GM18868 (cell line): ENCODE measurements at regions not wholly inside any gene's neighbourhood (a gene's known extent, or its start where the extent isn't known, plus 50 kb on each side); places are given as distances from the start of the nearest gene placed in this dataset.

ENCODE experiments used
- ATAC-seq: cut with Tn5 transposase; IDR thresholded peaks from one replicate; pipeline ENCODE4 v1.9.1; 2021; ENCODE audit warnings: mild to moderate bottlenecking, moderate library complexity; ENCODE audit not compliant: unreplicated experiment

DNA sequence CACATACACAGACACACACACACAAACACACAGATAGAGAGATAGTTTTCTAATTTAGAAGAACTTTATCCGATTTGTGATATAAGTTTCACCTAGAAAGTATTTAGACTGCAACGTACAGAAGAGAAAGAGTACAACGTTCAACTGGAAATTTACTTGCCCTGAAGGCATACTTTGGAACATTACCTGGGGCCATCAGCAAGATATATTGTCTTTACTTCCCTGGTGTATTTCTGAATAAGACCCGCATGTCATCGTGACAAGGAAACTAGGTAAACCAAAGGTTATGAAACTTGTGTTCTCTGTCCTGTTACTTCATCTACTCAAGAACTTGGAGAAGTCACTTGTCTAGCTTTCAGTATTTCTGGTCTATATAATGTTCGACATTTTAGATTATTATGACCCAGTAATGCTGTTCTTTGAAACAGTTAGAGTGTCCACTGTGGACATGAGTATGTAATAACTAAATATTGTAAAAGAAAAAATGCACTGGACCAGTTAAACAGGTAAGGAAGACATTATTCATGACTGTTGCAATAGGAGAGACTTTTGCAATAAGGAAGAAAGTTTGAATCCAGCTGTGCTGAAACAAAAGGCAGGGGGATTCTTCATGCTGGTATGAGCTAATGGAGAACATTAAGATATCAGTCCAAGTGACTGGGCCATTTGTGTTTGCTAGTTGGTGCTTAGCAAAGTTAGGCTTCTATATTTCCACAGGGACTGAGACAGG lies 1791.1 kb downstream of the MAT2B start:
- no peak for ATAC-seq

- no peak for ATAC-seq
These were observed 1798.9 kb downstream of the MAT2B start for GRCh38 chr5:165304193-165304827.

DNA sequence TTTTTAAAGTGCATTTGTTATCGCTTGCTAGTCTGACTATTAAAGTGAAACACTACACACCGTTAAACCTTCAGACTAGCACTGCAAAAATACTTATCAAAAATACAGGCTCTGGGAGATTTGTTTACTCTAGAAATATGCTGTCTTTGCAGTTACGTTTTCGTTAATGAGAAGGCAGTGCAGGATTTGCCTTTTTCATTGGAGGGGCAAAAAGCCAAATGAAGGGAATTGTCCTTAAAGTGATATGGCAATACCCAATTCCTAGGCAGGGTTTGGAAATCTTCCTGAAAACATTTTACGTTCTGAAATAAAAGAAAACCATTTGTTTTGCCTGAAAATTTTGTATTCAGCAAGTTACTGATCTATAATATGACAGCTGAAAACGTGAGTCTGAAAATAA lies 1800.2 kb downstream of the MAT2B start:
- no peak for ATAC-seq

- ATAC-seq, result no peak
These were observed 1804.0 kb downstream of the MAT2B start for GRCh38 chr5:165309446-165309845.

GRCh38 chr5:165310031-165310430 lies 1804.6 kb downstream of the MAT2B start:
- ATAC-seq, result no peak

GRCh38 chr5:165321912-165322311 lies 1816.5 kb downstream of the MAT2B start:
- no peak for ATAC-seq

DNA sequence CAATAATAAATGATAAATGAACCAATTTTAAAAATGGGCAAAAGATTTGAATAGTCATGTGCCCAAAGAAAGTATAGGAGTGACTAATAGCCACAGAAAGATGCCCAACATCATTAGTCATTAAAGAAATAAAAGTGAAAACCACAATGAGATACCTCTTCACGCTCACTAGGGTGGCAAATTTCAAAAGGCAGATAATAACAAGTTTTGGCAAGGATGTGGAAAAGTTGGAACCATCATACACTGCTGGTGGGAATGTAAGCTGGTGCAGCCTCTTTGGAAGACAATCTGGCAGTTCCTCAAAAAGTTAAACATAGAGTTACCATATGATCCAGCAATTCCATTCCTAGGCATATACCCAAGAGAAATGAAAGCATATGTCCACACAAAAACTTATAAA lies 1819.8 kb downstream of the MAT2B start:
- ATAC-seq, result no peak

- ATAC-seq, result no peak
These were observed 1822.2 kb downstream of the MAT2B start for GRCh38 chr5:165327631-165328030.

GRCh38 chr5:165328846-165329245 lies 1823.4 kb downstream of the MAT2B start:
- ATAC-seq, result no peak

- ATAC-seq, result no peak
These were observed 1828.2 kb downstream of the MAT2B start for GRCh38 chr5:165333623-165334022.

DNA sequence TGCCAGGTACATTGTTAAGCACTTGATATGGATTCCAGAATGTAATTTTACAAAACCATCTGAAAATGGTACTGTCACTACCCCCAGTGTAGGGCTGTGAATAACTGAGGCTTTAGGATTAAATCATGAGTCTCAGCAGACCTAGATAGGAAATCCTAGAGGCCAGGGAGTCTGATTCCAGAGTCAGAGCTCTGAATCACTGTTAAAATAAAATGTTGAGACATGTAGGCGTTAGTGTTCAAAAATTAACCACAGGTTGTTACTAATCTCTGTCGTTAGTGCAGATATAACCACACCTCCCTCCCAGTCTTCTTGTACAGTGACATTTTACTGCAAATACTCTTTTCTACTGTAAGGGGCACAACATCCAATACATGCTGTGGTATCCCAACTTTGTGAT lies 1828.8 kb downstream of the MAT2B start:
- ATAC-seq, result no peak

GRCh38 chr5:165349735-165350134 lies 1844.3 kb downstream of the MAT2B start:
- no peak for ATAC-seq

DNA sequence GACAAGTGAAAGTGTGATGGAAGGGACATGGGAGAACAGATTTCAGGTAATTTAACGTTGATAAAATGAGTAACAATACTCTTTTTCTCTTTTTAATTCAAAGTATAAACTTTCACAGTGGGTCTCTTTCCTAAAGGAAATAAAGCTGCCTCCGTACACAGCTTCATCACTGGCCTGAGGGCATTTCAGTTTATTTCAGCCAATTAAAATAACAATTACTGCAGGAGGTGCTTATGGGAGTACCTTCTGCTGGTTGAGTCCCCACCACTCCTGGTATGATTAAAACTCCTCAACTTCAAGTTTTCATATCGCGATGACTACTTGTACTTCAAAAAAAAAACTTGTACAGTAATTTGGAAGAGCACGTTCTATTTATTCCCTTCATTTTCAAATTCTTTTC lies 1845.9 kb downstream of the MAT2B start:
- no peak for ATAC-seq

- ATAC-seq, result no peak
These were observed 1854.9 kb downstream of the MAT2B start for GRCh38 chr5:165360366-165360765.

GRCh38 chr5:165360784-165361542 lies 1855.5 kb downstream of the MAT2B start:
- ATAC-seq, result no peak

- ATAC-seq, result no peak
These were observed 1864.8 kb downstream of the MAT2B start for GRCh38 chr5:165370233-165370632.

DNA sequence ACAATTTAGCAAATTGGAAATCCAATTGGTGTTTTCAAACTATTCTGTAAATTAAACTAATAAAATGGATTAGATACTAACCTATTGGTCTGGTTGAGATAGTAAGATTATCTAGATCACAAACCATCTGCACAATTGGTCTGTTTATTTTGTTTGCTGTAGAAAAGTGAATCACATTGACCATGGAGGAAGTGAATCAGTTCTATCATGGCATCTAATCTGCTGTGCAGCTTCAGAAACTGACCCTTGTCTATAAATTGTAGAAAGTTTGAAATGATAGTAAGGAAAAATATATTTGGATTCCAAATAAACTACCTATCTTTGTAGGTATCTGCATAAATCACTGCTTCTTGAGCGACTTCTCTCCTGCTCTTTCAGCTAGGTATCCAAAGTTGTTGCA lies 1865.4 kb downstream of the MAT2B start:
- no peak for ATAC-seq

DNA sequence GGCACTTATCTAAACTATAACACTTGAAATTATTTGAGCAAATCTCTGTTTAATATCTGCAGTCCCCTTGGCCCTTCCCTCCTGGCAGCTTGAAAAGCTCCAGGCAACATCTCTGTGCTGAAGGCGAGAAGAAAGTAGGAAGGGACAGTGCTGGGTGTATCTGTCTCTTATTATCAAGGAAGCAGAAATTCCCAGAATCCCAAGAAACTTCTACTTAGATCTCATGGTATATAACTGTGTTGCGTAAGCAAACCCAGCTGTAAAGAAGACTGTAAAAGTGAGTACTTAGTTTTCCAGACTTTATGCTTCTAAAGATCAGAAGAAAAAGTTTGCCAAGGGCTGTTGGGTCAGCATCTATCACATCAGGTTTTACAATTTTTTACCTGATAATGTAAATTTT lies 1869.8 kb downstream of the MAT2B start:
- ATAC-seq, result no peak

GRCh38 chr5:165393839-165394238 lies 1888.4 kb downstream of the MAT2B start:
- no peak for ATAC-seq

DNA sequence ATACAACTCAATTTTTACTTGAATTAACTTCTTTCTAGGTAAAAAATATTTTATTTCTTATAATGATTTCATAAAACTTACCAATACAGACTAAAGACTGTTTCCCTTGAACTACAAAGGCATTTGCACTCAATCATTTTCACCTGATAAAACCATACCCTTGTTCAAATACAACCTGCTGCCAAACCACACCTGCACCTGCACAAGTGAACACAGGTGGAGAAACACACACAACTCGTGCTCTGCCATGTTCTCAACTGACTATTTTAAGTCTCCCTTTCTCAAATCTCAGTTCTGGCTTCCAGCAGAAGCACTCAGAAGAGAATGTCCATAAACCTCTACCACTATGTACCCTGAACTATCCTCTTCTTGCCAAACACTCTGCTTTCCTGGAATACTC lies 1892.1 kb downstream of the MAT2B start:
- ATAC-seq, result no peak

DNA sequence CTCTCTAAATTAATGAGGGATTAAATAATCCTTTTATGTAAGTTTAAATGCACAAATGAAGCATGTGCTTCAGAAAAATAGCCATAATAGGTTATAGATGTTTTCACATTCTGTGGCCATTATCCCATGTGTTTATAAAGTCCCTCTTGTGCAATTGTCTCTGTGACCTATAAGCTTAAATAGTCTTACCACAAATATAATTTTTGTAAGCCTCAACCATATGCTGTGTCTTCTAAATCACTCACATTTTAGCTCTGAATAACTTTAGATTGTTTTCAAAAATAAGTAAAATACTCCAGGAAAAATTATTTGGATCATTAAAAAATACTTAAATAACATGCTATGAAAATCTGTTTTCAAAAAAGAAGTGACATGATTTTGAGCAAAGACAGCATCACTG lies 1894.7 kb downstream of the MAT2B start:
- no peak for ATAC-seq

- no peak for ATAC-seq
These were observed 1899.5 kb downstream of the MAT2B start for GRCh38 chr5:165404917-165405316.
